Heart left ventricle (tissue), 13 donors: ENCODE measurements at regions not wholly inside any gene's neighbourhood (a gene's known extent, or its start where the extent isn't known, plus 50 kb on each side); places are given as distances from the start of the nearest gene placed in this dataset.

Source experiments
- CTCF ChIP-seq, 12 donors: fragments of 200-600 bp; sonication (generic) in 4 of 12; IDR thresholded peaks; one replicate each; pipeline versions ENCODE4 v1.5.0 to v1.8.0; 2018 to 2022; ENCODE audit warnings: antibody characterized with exemption in 12 of 12, mild to moderate bottlenecking in 5 of 12
- POLR2A ChIP-seq, 2 donors: fragments of 450-650 bp; IDR thresholded peaks; one replicate each; pipeline ENCODE4 v1.6.1; 2017; ENCODE audit warnings: antibody characterized with exemption in 2 of 2, mild to moderate bottlenecking in 2 of 2, moderate library complexity in 2 of 2
- donor health status: ischemic (EF 13 %, LVEDD 7.1; RV severe dilation, severe dysfunction).
- donor health status: DM: no; HTN: yes; CAD: no.
- donor health status: DM: no; HTN: no; CAD: no.
- donor health status: ischemic (EF 25% LVEDD 6.9; RV normal size, moderate dysfunction).
- donor health status: ischemic (EF 25% LVEDD 5.7; RV mildly dilated, moderate dysfunction).
- donor health status: ischemic (EF 35%, LVEDD 5.7; RV mildly dilated, moderate dysfunction).
- donor health status: nonischemic (EF 11% LVEDD 7.7; RV severe dilation, severe dysfunction).
- donor health status: DM: yes; HTN: yes; CAD: no.
- donor health status: PGD.
- donor health status: ischemic (EF 29% LVEDD 5.4; RV normal size, mild dysfunction).
- donor health status: nonischemic (EF 23%, LVEDD 6.1; RV moderate dilation, normal function).

DNA sequence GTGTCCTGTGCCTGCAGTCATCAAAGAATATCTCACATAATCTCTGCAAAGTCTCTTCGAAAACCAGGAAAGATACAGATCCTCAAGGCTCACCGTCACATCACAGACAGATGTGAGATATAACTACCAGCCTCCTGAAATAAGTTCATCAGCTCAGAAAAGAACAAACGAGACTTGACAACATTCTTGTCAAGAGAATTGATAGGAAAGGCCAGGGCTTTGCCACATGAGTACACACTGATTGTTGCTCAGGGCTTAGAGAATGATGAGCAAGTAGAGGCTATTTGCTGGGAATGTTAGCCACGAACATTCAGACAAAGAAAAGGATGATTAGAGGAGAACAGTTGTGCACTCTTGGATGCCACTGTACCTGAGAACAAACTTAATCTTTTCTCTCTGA is 535.1 kb downstream of the ELAVL2 start:
- TF ChIP-seq POLR2A (IDR thresholded peaks at IDR 0.05) (no peak), CTCF (IDR thresholded peaks at IDR 0.05) (no peak)
